IMR-90 (cell line): ENCODE measurements at regions not wholly inside any gene's neighbourhood (a gene's known extent, or its start where the extent isn't known, plus 50 kb on each side); places are given as distances from the start of the nearest gene placed in this dataset.

ENCODE experiments used
- CEBPB ChIP-seq: IDR thresholded peaks from 2 replicates; pipeline ENCODE4 v1.6.1; 2012; ENCODE audit warnings: low read depth, low read length, improper control_type of control experiment
- MAZ ChIP-seq: IDR thresholded peaks from 2 replicates; pipeline ENCODE4 v1.6.1; 2012; ENCODE audit warnings: low read depth, mild to moderate bottlenecking, low read length, improper control_type of control experiment, moderate library complexity, borderline replicate concordance
- MXI1 ChIP-seq: IDR thresholded peaks from 2 replicates; pipeline ENCODE4 v1.6.1; 2012; ENCODE audit warnings: low read depth, mild to moderate bottlenecking, low read length, moderate library complexity, borderline replicate concordance
- NFE2L2 ChIP-seq: fragments of 150-350 bp; IDR thresholded peaks from 2 replicates; pipeline ENCODE4 v1.6.1; 2016; ENCODE audit warnings: low read depth, mild to moderate bottlenecking, low read length
- POLR2A ChIP-seq: IDR thresholded peaks from 2 replicates; pipeline ENCODE4 v1.6.1; 2012; ENCODE audit warnings: mild to moderate bottlenecking, low read depth, low read length
- RAD21 ChIP-seq: IDR thresholded peaks from 2 replicates; pipeline ENCODE4 v1.6.1; 2012; ENCODE audit warnings: low read length, improper control_type of control experiment
- RFX5 ChIP-seq: IDR thresholded peaks from 2 replicates; pipeline ENCODE4 v1.8.0; 2012; ENCODE audit warnings: low read depth, mild to moderate bottlenecking, low read length, moderate library complexity
- SMC3 ChIP-seq: fragments of 150-350 bp; IDR thresholded peaks from 2 replicates; pipeline ENCODE4 v1.6.1; 2016; ENCODE audit warnings: low read depth, mild to moderate bottlenecking, antibody characterized with exemption, low read length, moderate library complexity
- TF ChIP-seq, protein P1 (sequence below): conservative IDR thresholded peaks from 2 replicates; pipeline ENCODE4 v1.5.1; 2012; ENCODE audit warnings: mild to moderate bottlenecking, low read depth, low read length, improper control_type of control experiment

DNA sequence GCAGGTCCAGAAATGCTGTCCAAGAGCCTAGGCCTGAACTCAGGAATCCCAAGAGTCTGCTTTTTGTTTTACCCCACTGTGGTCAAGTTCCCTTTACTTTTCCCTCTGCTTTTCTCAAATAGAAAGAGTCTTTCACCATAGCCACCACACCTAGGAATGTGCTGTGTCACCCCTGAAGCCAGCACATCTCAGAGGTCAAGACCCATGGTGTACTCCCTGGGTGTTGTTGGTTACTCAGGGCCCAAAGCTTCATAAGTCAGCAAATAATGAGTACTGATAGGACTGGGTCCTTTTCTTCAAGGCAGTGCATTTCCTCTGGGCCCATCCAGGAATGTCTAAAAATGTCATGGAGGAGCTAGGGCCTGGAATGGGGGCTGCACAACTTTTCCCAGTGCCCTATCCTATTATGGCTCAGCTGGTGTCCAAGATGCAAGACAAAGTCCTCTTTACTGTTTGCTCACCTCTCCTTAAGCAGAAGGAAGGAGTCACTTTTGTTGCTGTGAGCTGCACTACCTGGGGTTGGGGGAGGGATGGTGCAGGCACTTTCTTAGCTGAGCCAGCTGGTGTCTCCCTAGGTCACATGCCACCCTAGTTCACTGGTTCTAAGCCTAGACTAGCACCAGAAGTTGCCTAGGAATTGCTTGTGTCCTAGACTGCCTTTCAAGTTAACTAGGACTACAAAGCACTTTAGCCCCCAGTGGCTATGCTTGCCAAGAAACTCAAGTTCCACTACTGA lies 62.4 kb upstream of the RXFP1 start:
- TF ChIP-seq SMC3 (no peak), POLR2A (no peak), MXI1 (no peak), CEBPB (no peak), RFX5 (no peak), RAD21 (no peak), MAZ (no peak), NFE2L2 (no peak)
- TF ChIP-seq, protein P1, sequence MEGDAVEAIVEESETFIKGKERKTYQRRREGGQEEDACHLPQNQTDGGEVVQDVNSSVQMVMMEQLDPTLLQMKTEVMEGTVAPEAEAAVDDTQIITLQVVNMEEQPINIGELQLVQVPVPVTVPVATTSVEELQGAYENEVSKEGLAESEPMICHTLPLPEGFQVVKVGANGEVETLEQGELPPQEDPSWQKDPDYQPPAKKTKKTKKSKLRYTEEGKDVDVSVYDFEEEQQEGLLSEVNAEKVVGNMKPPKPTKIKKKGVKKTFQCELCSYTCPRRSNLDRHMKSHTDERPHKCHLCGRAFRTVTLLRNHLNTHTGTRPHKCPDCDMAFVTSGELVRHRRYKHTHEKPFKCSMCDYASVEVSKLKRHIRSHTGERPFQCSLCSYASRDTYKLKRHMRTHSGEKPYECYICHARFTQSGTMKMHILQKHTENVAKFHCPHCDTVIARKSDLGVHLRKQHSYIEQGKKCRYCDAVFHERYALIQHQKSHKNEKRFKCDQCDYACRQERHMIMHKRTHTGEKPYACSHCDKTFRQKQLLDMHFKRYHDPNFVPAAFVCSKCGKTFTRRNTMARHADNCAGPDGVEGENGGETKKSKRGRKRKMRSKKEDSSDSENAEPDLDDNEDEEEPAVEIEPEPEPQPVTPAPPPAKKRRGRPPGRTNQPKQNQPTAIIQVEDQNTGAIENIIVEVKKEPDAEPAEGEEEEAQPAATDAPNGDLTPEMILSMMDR: no peak
